ENCODE measurements at regions not wholly inside any gene's neighbourhood (a gene's known extent, or its start where the extent isn't known, plus 50 kb on each side); places are given as distances from the start of the nearest gene placed in this dataset.

DNA sequence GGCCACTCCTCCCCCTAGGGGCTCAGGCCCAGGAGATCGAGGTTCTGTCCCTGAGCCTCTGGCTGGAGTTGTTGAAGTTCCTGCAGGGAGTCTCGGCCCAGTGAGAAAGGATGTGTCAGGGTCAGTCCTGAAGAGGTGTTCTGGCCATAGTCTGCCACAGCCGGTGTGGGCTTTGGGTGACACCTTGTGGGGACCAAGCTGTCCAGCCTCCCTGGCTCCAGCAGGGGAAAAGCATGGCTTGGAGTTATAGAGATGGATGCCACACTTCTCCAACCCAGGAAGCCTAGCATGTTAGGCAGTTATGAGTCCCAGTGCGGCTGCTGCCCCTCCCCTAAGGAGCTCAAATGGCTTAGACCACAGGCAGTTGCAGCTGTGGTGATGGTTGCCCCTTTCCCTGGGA, 945.6 kb upstream of the GBE1 start:
- no peak for TF ChIP-seq CTCF (IDR thresholded peaks at IDR 0.05)
- no peaks in the 10 kb centered on the region for H3K9me3 ChIP-seq
- no peaks in the 10 kb centered on the region for H3K4me1 ChIP-seq
- H3K4me3 ChIP-seq, result no peak overlapping the region
- no peak for ATAC-seq
- H3K27ac ChIP-seq, result no peak overlapping the region
- intact Hi-C loops (cut with DNase I), result no loop called here
- no peaks in the 10 kb centered on the region for H3K27me3 ChIP-seq
- H3K36me3 ChIP-seq, result no peaks in the 10 kb centered on the region
- DNase-seq, result no peak

- ATAC-seq (no peak), DNase-seq (no peak)
- no peaks in the 10 kb centered on the region for H3K4me1 ChIP-seq
- no peak overlapping the region for H3K27ac ChIP-seq
- no peak for TF ChIP-seq CTCF (IDR thresholded peaks at IDR 0.05)
- no peak overlapping the region for H3K4me3 ChIP-seq
- intact Hi-C loops (cut with DNase I), result no loop called here
- H3K36me3 ChIP-seq, result no peaks in the 10 kb centered on the region
- H3K9me3 ChIP-seq, result no peaks in the 10 kb centered on the region
- no peaks in the 10 kb centered on the region for H3K27me3 ChIP-seq
Measured at GRCh38 chr3:82685761-82686160, 924.3 kb upstream of the GBE1 start.

GRCh38 chr3:82676356-82677026, 915.0 kb upstream of the GBE1 start:
- Histone ChIP-seq H3K27me3 (no peaks in the 10 kb centered on the region), H3K9me3 (no peaks in the 10 kb centered on the region), H3K4me1 (no peaks in the 10 kb centered on the region), H3K4me3 (no peak overlapping the region), H3K36me3 (no peaks in the 10 kb centered on the region), H3K27ac (no peak overlapping the region)
- DNase-seq (no peak), ATAC-seq (no peak)
- intact Hi-C loops (cut with DNase I), result no loop called here
- TF ChIP-seq CTCF (IDR thresholded peaks at IDR 0.05), result no peak

DNA sequence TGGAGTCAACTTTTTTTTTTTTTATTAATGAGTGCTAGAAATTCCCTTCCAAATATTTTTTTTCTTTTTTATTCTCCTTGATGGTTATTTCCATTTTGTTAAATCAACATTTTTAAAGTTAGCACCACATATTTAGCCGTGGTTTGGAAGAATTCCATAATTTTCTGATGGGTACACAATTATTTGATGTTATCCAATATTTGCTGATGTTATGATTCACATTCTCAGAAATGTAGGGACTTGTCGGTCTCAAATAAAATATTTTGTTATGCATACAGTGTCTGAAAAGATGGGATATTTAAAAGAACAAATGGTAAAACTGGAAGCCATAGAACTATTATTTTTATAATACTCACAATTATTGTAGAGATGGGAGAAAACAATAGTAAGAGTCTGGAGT, 911.5 kb upstream of the GBE1 start:
- Histone ChIP-seq H3K9me3 (no peaks in the 10 kb centered on the region), H3K36me3 (no peaks in the 10 kb centered on the region), H3K4me1 (no peaks in the 10 kb centered on the region), H3K4me3 (no peak overlapping the region), H3K27ac (no peak overlapping the region), H3K27me3 (no peaks in the 10 kb centered on the region)
- DNase-seq (no peak), ATAC-seq (no peak)
- intact Hi-C loops (cut with DNase I), result no loop called here
- no peak for TF ChIP-seq CTCF (IDR thresholded peaks at IDR 0.05)

GRCh38 chr3:82671466-82671865, 910.0 kb upstream of the GBE1 start:
- H3K4me3 ChIP-seq, result no peak overlapping the region
- H3K27ac ChIP-seq, result no peak overlapping the region
- no peak for TF ChIP-seq CTCF (IDR thresholded peaks at IDR 0.05)
- H3K4me1 ChIP-seq, result no peaks in the 10 kb centered on the region
- H3K36me3 ChIP-seq, result no peaks in the 10 kb centered on the region
- H3K27me3 ChIP-seq, result no peaks in the 10 kb centered on the region
- ATAC-seq (no peak), DNase-seq (no peak)
- no peaks in the 10 kb centered on the region for H3K9me3 ChIP-seq
- intact Hi-C loops (cut with DNase I), result no loop called here

DNA sequence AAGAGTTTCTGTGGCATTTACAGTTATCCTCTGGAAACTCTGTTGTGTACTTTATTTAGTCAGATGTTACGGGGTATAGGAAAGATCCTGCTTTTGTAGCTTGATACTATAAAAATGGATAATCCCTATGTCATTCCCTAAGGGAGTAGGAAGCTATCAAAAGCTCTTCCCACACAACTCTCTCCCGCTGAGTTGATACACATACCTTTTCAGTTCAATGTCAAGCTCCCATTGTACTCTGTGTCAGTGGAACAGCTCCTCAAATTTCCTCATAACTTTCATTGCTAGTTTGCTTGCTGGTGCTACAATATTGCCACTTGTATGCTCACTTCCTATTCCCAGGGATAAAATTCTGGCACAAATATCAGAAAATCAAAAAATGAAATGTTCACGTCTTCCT, 893.3 kb upstream of the GBE1 start:
- ATAC-seq (no peak), DNase-seq (no peak)
- H3K36me3 ChIP-seq, result no peaks in the 10 kb centered on the region
- no peak overlapping the region for H3K4me3 ChIP-seq
- no peaks in the 10 kb centered on the region for H3K4me1 ChIP-seq
- intact Hi-C loops (cut with DNase I), result no loop called here
- H3K27ac ChIP-seq, result no peak overlapping the region
- TF ChIP-seq CTCF (IDR thresholded peaks at IDR 0.05), result no peak
- no peaks in the 10 kb centered on the region for H3K27me3 ChIP-seq
- H3K9me3 ChIP-seq, result no peaks in the 10 kb centered on the region
